Panc1 (cell line): ENCODE measurements at regions not wholly inside any gene's neighbourhood (a gene's known extent, or its start where the extent isn't known, plus 50 kb on each side); places are given as distances from the start of the nearest gene placed in this dataset.
"Not testable (repeated sequence)": the region's sequence is repeated elsewhere in the genome, so short reads cannot be mapped to it uniquely, and the experiment has no call there.

Source experiments
- ATAC-seq: fragments of 200-7000 bp; cut with Tn5 transposase; 2 replicates; pipeline ENCODE4 v1.9.1; 2020; ENCODE audit warnings: mild to moderate bottlenecking, moderate library complexity
- BruUV-seq: library from RNA; stranded (reverse); fragments of 400-500 nt; replicated peaks from 2 replicates; lab custom pipeline; 2021; lab: Mats Ljungman, UMichigan
- CTCF ChIA-PET: fragments of 300-600 bp; sonication (Branson Sonifier 250); formaldehyde crosslinking; loops from one replicate; lab custom pipeline; 2022; ENCODE audit warnings: antibody characterized with exemption; lab: Charles Lee
- POLR2A ChIA-PET: fragments of 300-600 bp; sonication (Branson Sonifier 250); formaldehyde crosslinking; loops from one replicate; lab custom pipeline; 2022; ENCODE audit warnings: antibody characterized with exemption; lab: Charles Lee
- DNase-seq: peaks from one replicate; pipeline ENCODE4 v3.0.0-alpha.2; 2010; ENCODE audit warnings: low read depth, low spot score
- H3K27ac ChIP-seq: 2 replicates; pipeline ENCODE4 v1.5.1; 2011; ENCODE audit warnings: mild to moderate bottlenecking, low read length, inconsistent platforms
- H3K27me3 ChIP-seq: fragments of 200-500 bp; sonication (Bioruptor generic); 2 replicates; pipeline ENCODE4 v1.6.0; 2014; ENCODE audit warnings: low read length, inconsistent platforms; ENCODE audit not compliant: control insufficient read depth, insufficient read depth
- H3K36me3 ChIP-seq: fragments of 200-500 bp; sonication (Bioruptor generic); 2 replicates; pipeline ENCODE4 v1.5.1; 2014; ENCODE audit warnings: inconsistent platforms, mild to moderate bottlenecking, low read length, moderate library complexity; ENCODE audit not compliant: control insufficient read depth, insufficient read depth
- H3K4me1 ChIP-seq: 2 replicates; pipeline ENCODE4 v1.5.1; 2011; ENCODE audit warnings: inconsistent platforms, mild to moderate bottlenecking, low read length, moderate library complexity; ENCODE audit not compliant: control insufficient read depth, insufficient read depth
- H3K4me3 ChIP-seq, 2 experiments: 2 replicates each; pipeline ENCODE4 v1.5.1; 2011 to 2012; ENCODE audit warnings: low read depth in 2 of 2, low read length in 2 of 2, mild to moderate bottlenecking in 2 of 2, inconsistent platforms in 1 of 2, moderate library complexity in 1 of 2
- H3K9me3 ChIP-seq: fragments of 200-500 bp; sonication (Bioruptor generic); 2 replicates; pipeline ENCODE4 v1.5.1; 2014; ENCODE audit warnings: low read depth, mild to moderate bottlenecking, inconsistent platforms, low read length, moderate library complexity; ENCODE audit not compliant: control insufficient read depth, insufficient read depth
- POLR2AphosphoS5 ChIP-seq: IDR thresholded peaks from 2 replicates; pipeline ENCODE4 v1.6.1; 2012; ENCODE audit warnings: mild to moderate bottlenecking, low read depth, low read length, moderate library complexity
- SIN3A ChIP-seq: IDR thresholded peaks from 2 replicates; pipeline ENCODE4 v1.6.1; 2012; ENCODE audit warnings: low read depth, mild to moderate bottlenecking, low read length, moderate library complexity, borderline replicate concordance; ENCODE audit not compliant: insufficient read depth
- TCF7L2 ChIP-seq: IDR thresholded peaks from 2 replicates; pipeline ENCODE4 v1.6.1; 2011; ENCODE audit warnings: mild to moderate bottlenecking, low read depth, low read length, inconsistent platforms
- in situ Hi-C: cut with HindIII; loops from 2 replicates; pipeline ENCODE4 v1.10.0; 2016; ENCODE audit warnings: low sequenced_read_pairs, low pct_unique_long_range_greater_than_20kb
- intact Hi-C: fragments of 100-400 bp; cut with micrococcal nuclease; formaldehyde crosslinking; loops from one replicate; pipeline ENCODE4 v1.10.0; 2022; ENCODE audit not compliant: unreplicated experiment
- TF ChIP-seq, protein P1 (sequence below): fragments of 450-650 bp; IDR thresholded peaks from 2 replicates; pipeline ENCODE4 v1.5.1; 2017; ENCODE audit warnings: mild to moderate bottlenecking
- TF ChIP-seq, protein P2 (sequence below), 2 experiments: IDR thresholded peaks; 2 replicates each; pipeline ENCODE4 v1.6.1; 2011 to 2012; ENCODE audit warnings: low read depth in 2 of 2, control low read depth in 1 of 2, low read length in 1 of 2, mild to moderate bottlenecking in 1 of 2, moderate library complexity in 1 of 2; ENCODE audit not compliant: insufficient read depth in 1 of 2

DNA sequence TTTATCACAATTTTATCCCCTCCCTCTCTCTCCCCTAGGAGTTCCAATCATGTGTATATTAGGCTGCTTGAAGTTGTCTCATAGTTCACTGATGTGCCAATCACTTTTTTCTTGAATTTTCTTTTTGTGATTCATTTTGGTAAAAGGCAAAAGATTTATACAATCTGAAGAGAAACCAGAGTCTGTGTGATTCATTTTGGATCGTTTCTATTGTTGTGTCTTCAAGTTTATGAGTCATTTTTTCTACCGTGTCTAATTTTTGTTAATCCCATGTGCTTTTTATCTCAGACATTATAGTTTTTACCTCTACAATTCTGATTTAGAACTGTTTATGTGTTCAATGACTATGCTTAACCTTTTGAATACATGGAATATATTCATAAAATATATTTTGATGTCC is 483.9 kb upstream of the AUTS2 start:
- Histone ChIP-seq H3K4me3 (no peak overlapping the region), H3K27me3 (no peaks in the 10 kb centered on the region), H3K36me3 (no peaks in the 10 kb centered on the region), H3K9me3 (no peaks in the 10 kb centered on the region), H3K4me1 (no peaks in the 10 kb centered on the region), H3K27ac (no peak overlapping the region)
- in situ Hi-C loops (no loop called here), intact Hi-C loops (no loop called here)
- DNase-seq (no peak), ATAC-seq (no peak)
- POLR2A ChIA-PET, result no interaction called here
- CTCF ChIA-PET, result no interaction called here
- no peak for TF ChIP-seq TCF7L2
- TF ChIP-seq POLR2AphosphoS5, result no peak
- TF ChIP-seq, protein P1, sequence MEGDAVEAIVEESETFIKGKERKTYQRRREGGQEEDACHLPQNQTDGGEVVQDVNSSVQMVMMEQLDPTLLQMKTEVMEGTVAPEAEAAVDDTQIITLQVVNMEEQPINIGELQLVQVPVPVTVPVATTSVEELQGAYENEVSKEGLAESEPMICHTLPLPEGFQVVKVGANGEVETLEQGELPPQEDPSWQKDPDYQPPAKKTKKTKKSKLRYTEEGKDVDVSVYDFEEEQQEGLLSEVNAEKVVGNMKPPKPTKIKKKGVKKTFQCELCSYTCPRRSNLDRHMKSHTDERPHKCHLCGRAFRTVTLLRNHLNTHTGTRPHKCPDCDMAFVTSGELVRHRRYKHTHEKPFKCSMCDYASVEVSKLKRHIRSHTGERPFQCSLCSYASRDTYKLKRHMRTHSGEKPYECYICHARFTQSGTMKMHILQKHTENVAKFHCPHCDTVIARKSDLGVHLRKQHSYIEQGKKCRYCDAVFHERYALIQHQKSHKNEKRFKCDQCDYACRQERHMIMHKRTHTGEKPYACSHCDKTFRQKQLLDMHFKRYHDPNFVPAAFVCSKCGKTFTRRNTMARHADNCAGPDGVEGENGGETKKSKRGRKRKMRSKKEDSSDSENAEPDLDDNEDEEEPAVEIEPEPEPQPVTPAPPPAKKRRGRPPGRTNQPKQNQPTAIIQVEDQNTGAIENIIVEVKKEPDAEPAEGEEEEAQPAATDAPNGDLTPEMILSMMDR, result no peak
- TF ChIP-seq SIN3A, result no peak
- TF ChIP-seq, protein P2, sequence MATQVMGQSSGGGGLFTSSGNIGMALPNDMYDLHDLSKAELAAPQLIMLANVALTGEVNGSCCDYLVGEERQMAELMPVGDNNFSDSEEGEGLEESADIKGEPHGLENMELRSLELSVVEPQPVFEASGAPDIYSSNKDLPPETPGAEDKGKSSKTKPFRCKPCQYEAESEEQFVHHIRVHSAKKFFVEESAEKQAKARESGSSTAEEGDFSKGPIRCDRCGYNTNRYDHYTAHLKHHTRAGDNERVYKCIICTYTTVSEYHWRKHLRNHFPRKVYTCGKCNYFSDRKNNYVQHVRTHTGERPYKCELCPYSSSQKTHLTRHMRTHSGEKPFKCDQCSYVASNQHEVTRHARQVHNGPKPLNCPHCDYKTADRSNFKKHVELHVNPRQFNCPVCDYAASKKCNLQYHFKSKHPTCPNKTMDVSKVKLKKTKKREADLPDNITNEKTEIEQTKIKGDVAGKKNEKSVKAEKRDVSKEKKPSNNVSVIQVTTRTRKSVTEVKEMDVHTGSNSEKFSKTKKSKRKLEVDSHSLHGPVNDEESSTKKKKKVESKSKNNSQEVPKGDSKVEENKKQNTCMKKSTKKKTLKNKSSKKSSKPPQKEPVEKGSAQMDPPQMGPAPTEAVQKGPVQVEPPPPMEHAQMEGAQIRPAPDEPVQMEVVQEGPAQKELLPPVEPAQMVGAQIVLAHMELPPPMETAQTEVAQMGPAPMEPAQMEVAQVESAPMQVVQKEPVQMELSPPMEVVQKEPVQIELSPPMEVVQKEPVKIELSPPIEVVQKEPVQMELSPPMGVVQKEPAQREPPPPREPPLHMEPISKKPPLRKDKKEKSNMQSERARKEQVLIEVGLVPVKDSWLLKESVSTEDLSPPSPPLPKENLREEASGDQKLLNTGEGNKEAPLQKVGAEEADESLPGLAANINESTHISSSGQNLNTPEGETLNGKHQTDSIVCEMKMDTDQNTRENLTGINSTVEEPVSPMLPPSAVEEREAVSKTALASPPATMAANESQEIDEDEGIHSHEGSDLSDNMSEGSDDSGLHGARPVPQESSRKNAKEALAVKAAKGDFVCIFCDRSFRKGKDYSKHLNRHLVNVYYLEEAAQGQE (IDR thresholded peaks at IDR 0.05; ENCODE audit: insufficient read depth in 1 of 2, low read depth in 2 of 2, low read length in 1 of 2), result no peak
- no TSS peak for BruUV-seq

DNA sequence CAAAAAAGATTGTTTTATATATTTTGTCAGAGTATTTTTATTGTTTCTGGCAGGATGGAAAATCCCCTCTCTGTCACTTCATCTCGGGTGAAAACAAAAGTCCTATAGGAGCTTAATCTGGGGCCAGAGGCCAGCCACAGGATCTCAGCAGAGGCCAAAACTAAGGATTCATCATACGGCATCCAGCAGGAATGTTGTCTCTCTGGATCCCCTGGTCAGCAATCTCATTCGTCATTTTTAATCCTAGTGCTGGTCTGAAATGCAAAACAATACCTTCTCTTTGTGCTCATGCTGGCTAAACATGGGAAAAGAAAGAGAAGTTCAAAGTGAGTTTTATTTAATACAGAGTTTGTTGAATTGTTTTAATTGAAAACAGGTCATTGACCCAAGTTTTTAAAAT is 482.5 kb upstream of the AUTS2 start:
- intact Hi-C loops, result no loop called here
- no peak for ATAC-seq
- DNase-seq, result no peak

DNA sequence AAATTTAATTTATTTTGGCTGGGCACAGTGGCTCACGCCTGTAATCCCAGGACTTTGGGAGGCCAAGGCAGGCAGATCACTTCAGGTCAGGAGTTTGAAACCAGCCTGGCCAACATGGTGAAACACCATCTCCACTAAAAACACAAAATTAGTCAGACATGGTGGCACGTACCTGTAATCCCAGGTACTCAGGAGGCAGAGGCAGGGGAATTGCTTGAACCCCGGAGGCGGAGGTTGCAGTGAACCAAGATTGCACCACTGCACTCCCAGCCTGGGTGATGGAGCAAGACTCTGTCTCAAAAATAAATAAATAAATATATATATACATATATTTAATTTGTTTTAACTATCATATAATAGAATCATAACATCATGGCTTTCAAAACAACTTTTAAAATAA is 482.1 kb upstream of the AUTS2 start:
- intact Hi-C loops, CTCF ChIA-PET, H3K4me3 ChIP-seq, in situ Hi-C loops, H3K27me3 ChIP-seq, H3K9me3 ChIP-seq, H3K27ac ChIP-seq, H3K4me1 ChIP-seq, H3K36me3 ChIP-seq, POLR2A ChIA-PET, DNase-seq, BruUV-seq, ATAC-seq: not testable (repeated sequence)

More for the DNA sequence above, 482.5 kb upstream of the AUTS2 start:
- no TSS peak for BruUV-seq
- POLR2A ChIA-PET, result no interaction called here
- CTCF ChIA-PET, result no interaction called here
- Histone ChIP-seq H3K27me3 (no peaks in the 10 kb centered on the region), H3K36me3 (no peaks in the 10 kb centered on the region), H3K4me1 (no peaks in the 10 kb centered on the region), H3K4me3 (no peak overlapping the region), H3K27ac (no peak overlapping the region), H3K9me3 (no peaks in the 10 kb centered on the region)
- in situ Hi-C loops, result no loop called here
- TF ChIP-seq POLR2AphosphoS5, result no peak
